OCI-LY1 (cell line): ENCODE measurements at regions not wholly inside any gene's neighbourhood (a gene's known extent, or its start where the extent isn't known, plus 50 kb on each side); places are given as distances from the start of the nearest gene placed in this dataset.

ENCODE experiments used
- H2AFZ ChIP-seq: fragments of 200-600 bp; sonication (generic), shearing (Covaris generic); 2 replicates; pipeline ENCODE4 v1.6.0; 2014; ENCODE audit warnings: antibody characterized with exemption, mild to moderate bottlenecking, low read length
- H3F3A ChIP-seq: fragments of 200-600 bp; sonication (generic), shearing (Covaris generic); 2 replicates; pipeline ENCODE4 v1.6.0; 2014; ENCODE audit warnings: mild to moderate bottlenecking, antibody characterized with exemption, low read length, moderate library complexity; ENCODE audit not compliant: insufficient read depth
- H3K27ac ChIP-seq: fragments of 200-600 bp; sonication (generic); 2 replicates; pipeline ENCODE4 v1.5.1; 2014; ENCODE audit warnings: low read length, mixed run types, mild to moderate bottlenecking, low read depth; ENCODE audit not compliant: poor library complexity, severe bottlenecking
- H3K27me3 ChIP-seq: fragments of 200-600 bp; sonication (generic); 2 replicates; pipeline ENCODE4 v1.6.0; 2014; ENCODE audit warnings: antibody characterized with exemption, mild to moderate bottlenecking, low read length, moderate library complexity; ENCODE audit not compliant: insufficient read depth
- H3K36me3 ChIP-seq: fragments of 200-600 bp; sonication (generic); 2 replicates; pipeline ENCODE4 v1.6.1; 2014; ENCODE audit warnings: mild to moderate bottlenecking, antibody characterized with exemption, low read length, moderate library complexity, mixed read lengths; ENCODE audit not compliant: insufficient read depth
- H3K4me1 ChIP-seq: fragments of 200-600 bp; sonication (generic); 2 replicates; pipeline ENCODE4 v1.5.1; 2014; ENCODE audit warnings: mild to moderate bottlenecking, low read length, moderate library complexity; ENCODE audit not compliant: insufficient read depth, severe bottlenecking
- H3K4me2 ChIP-seq: fragments of 200-600 bp; sonication (generic), shearing (Covaris generic); 2 replicates; pipeline ENCODE4 v1.6.1; 2014; ENCODE audit warnings: low read length
- H3K4me3 ChIP-seq: fragments of 200-600 bp; sonication (generic); 2 replicates; pipeline ENCODE4 v1.5.1; 2014; ENCODE audit warnings: low read length, low read depth, mild to moderate bottlenecking, mixed read lengths; ENCODE audit not compliant: poor library complexity, severe bottlenecking
- H3K79me2 ChIP-seq: fragments of 200-600 bp; shearing (Covaris generic); 2 replicates; pipeline ENCODE4 v1.6.1; 2016; ENCODE audit warnings: mixed run types, low read length, mixed read lengths; ENCODE audit not compliant: insufficient read depth
- H3K9ac ChIP-seq: fragments of 200-600 bp; sonication (generic), shearing (Covaris generic); 2 replicates; pipeline ENCODE4 v1.6.1; 2014; ENCODE audit warnings: mild to moderate bottlenecking, low read length, mixed read lengths
- H3K9me2 ChIP-seq: fragments of 200-600 bp; sonication (generic), shearing (Covaris generic); 2 replicates; pipeline ENCODE4 v1.6.1; 2014; ENCODE audit warnings: low read depth, mild to moderate bottlenecking, low read length, mixed read lengths
- H3K9me3 ChIP-seq: fragments of 200-600 bp; shearing (Covaris generic); 2 replicates; pipeline ENCODE4 v1.6.1; 2014; ENCODE audit warnings: low read length, mixed read lengths
- H4K20me1 ChIP-seq: fragments of 200-600 bp; sonication (generic), shearing (Covaris generic); 2 replicates; pipeline ENCODE4 v1.6.0; 2016; ENCODE audit warnings: mild to moderate bottlenecking, low read length; ENCODE audit not compliant: insufficient read depth
- EZH2 ChIP-seq: fragments of 200-600 bp; sonication (generic), shearing (Covaris generic); IDR thresholded peaks from 2 replicates; pipeline ENCODE4 v1.8.0; 2017; ENCODE audit warnings: borderline replicate concordance, mixed run types, mild to moderate bottlenecking, antibody characterized with exemption, low read length, moderate library complexity, mixed read lengths
- TF ChIP-seq, protein P1 (sequence below): fragments of 200-600 bp; sonication (generic), shearing (Covaris generic); IDR thresholded peaks from 2 replicates; pipeline ENCODE4 v1.5.1; 2017; ENCODE audit warnings: mild to moderate bottlenecking, antibody characterized with exemption, low read length, moderate library complexity, mixed read lengths

DNA sequence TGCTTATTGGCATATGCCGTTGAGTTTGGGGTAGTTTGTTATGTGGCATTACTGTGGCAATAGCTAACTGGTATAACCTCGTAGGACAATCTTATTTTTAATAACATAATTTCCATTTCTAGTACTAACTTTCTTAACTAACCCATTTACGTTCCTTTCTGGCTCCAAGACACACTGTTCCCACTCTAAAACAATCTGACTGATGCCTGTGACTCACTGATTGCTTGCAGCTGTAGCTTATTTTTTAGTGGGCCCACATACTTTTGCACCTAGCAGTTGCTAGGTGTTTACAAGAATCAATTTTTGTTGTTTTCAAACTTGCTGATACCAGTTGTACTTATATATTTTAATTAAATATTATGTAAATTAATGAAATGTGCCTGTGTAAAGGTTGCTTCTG is 52.2 kb downstream of the FAT3 start:
- Histone ChIP-seq H3K9me2 (no peaks in the 10 kb centered on the region), H3K4me1 (no peaks in the 10 kb centered on the region), H4K20me1 (no peaks in the 10 kb centered on the region), H3K27me3 (no peaks in the 10 kb centered on the region), H3K9ac (no peak overlapping the region), H3K79me2 (no peaks in the 10 kb centered on the region), H3K36me3 (no peaks in the 10 kb centered on the region), H3K27ac (no peak overlapping the region), H3K4me2 (no peak overlapping the region), H3K4me3 (no peak overlapping the region), H3K9me3 (no peaks in the 10 kb centered on the region), H3F3A (no peaks in the 10 kb centered on the region), H2AFZ (no peak overlapping the region)
- no peak for TF ChIP-seq EZH2
- TF ChIP-seq, protein P1, sequence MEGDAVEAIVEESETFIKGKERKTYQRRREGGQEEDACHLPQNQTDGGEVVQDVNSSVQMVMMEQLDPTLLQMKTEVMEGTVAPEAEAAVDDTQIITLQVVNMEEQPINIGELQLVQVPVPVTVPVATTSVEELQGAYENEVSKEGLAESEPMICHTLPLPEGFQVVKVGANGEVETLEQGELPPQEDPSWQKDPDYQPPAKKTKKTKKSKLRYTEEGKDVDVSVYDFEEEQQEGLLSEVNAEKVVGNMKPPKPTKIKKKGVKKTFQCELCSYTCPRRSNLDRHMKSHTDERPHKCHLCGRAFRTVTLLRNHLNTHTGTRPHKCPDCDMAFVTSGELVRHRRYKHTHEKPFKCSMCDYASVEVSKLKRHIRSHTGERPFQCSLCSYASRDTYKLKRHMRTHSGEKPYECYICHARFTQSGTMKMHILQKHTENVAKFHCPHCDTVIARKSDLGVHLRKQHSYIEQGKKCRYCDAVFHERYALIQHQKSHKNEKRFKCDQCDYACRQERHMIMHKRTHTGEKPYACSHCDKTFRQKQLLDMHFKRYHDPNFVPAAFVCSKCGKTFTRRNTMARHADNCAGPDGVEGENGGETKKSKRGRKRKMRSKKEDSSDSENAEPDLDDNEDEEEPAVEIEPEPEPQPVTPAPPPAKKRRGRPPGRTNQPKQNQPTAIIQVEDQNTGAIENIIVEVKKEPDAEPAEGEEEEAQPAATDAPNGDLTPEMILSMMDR = no peak

DNA sequence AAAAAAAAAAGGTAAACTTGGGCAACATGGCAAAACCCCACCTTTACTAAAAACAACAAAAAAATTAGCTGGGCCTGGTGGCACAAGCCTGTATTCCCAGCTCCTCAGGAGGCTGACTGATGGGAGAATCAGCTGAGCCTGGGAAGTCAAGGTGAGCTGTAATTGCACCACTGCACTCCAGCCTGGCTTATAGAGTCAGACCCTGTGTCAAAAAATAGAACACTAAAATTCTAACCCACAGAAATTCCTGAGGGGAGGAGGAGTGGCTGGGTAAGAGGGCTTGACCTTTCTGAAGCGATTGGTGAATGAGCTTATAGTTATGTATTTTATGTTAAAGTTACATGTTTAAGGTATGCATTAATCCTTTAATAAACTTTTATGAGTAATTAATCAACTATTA is 53.3 kb downstream of the FAT3 start:
- H3K4me3 ChIP-seq = no peak overlapping the region
- H4K20me1 ChIP-seq = no peaks in the 10 kb centered on the region
- H3K4me1 ChIP-seq = no peaks in the 10 kb centered on the region
- no peaks in the 10 kb centered on the region for H3K27me3 ChIP-seq
- no peaks in the 10 kb centered on the region for H3K36me3 ChIP-seq
- H2AFZ ChIP-seq = no peak overlapping the region
- H3K9me2 ChIP-seq = no peaks in the 10 kb centered on the region
- H3F3A ChIP-seq = no peaks in the 10 kb centered on the region
- H3K9ac ChIP-seq = no peak overlapping the region
- H3K79me2 ChIP-seq = no peaks in the 10 kb centered on the region
- TF ChIP-seq, protein P1 = no peak
- TF ChIP-seq EZH2 = no peak
- no peak overlapping the region for H3K4me2 ChIP-seq
- no peak overlapping the region for H3K27ac ChIP-seq
- H3K9me3 ChIP-seq = no peaks in the 10 kb centered on the region

DNA sequence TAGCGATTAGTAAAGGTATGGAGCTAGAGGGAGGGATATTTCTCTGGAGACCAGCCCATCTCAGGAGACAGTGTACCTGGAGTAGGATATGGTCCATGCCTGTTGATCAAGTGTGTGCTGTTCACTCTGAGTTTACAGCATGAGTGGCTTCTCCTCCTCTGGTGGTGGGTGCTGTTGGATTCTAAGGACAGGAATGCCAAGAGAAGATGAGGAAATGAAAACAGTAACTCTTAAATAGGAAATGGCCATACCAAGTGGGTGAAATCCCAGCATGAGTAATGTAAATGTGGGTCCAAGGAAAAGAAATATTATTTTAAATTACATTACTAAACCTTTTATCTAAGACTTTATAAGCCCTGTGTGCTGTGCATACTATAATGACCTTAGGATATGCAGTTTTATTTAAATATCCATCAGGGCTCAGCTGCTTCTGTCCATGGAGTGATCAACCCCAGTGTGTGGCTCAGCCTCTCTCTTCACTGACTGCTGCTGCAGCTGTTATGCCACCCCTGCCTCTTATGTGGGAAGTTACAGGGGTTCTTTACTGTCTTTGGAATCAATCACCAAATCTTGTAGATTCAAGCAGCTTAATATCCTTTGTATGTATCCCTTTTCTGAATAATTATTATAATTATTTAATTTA is 54.3 kb downstream of the FAT3 start:
- no peaks in the 10 kb centered on the region for H3K9me3 ChIP-seq
- no peaks in the 10 kb centered on the region for H3K36me3 ChIP-seq
- no peak overlapping the region for H3K4me3 ChIP-seq
- H3K27ac ChIP-seq = no peak overlapping the region
- H3K9me2 ChIP-seq = no peaks in the 10 kb centered on the region
- TF ChIP-seq, protein P1 = no peak
- no peak for TF ChIP-seq EZH2
- H3K9ac ChIP-seq = no peak overlapping the region
- H3K79me2 ChIP-seq = no peaks in the 10 kb centered on the region
- no peaks in the 10 kb centered on the region for H3K27me3 ChIP-seq
- no peak overlapping the region for H2AFZ ChIP-seq
- no peaks in the 10 kb centered on the region for H3K4me1 ChIP-seq
- H3K4me2 ChIP-seq = no peak overlapping the region
- no peaks in the 10 kb centered on the region for H3F3A ChIP-seq
- H4K20me1 ChIP-seq = no peaks in the 10 kb centered on the region
